ENCODE measurements at regions not wholly inside any gene's neighbourhood (a gene's known extent, or its start where the extent isn't known, plus 50 kb on each side); places are given as distances from the start of the nearest gene placed in this dataset.

- no peaks in the 10 kb centered on the region for H3K27me3 ChIP-seq (ENCODE audit: insufficient read depth, low read length)
- no peaks in the 10 kb centered on the region for H3K9me3 ChIP-seq (ENCODE audit: insufficient read depth, low read depth, low read length)
- no peak overlapping the region for H3K9ac ChIP-seq (ENCODE audit: low read depth, low read length)
- H3K4me3 ChIP-seq (ENCODE audit: low read length) = no peak overlapping the region
- H3K4me1 ChIP-seq (ENCODE audit: insufficient read depth, low read length) = peaks cover 5% of the 10 kb centered on the region
- H3K36me3 ChIP-seq (ENCODE audit: insufficient read depth, low read depth, low read length) = no peaks in the 10 kb centered on the region
- H3K27ac ChIP-seq (ENCODE audit: low read length) = no peak overlapping the region
These were observed 106.8 kb upstream of the FRMD6 start for GRCh38 chr14:51544901-51545300.

GRCh38 chr14:51545396-51545795, 106.3 kb upstream of the FRMD6 start:
- Histone ChIP-seq H3K36me3 (ENCODE audit: insufficient read depth, low read depth, low read length) (no peaks in the 10 kb centered on the region), H3K27ac (ENCODE audit: low read length) (no peak overlapping the region), H3K27me3 (ENCODE audit: insufficient read depth, low read length) (no peaks in the 10 kb centered on the region), H3K9me3 (ENCODE audit: insufficient read depth, low read depth, low read length) (no peaks in the 10 kb centered on the region), H3K9ac (ENCODE audit: low read depth, low read length) (no peak overlapping the region), H3K4me3 (ENCODE audit: low read length) (no peak overlapping the region), H3K4me1 (ENCODE audit: insufficient read depth, low read length) (peaks cover 5% of the 10 kb centered on the region)

- no peaks in the 10 kb centered on the region for H3K9me3 ChIP-seq (ENCODE audit: insufficient read depth, low read depth, low read length)
- no peaks in the 10 kb centered on the region for H3K27me3 ChIP-seq (ENCODE audit: insufficient read depth, low read length)
- H3K36me3 ChIP-seq (ENCODE audit: insufficient read depth, low read depth, low read length) = no peaks in the 10 kb centered on the region
- peaks cover 5% of the 10 kb centered on the region for H3K4me1 ChIP-seq (ENCODE audit: insufficient read depth, low read length)
- H3K4me3 ChIP-seq (ENCODE audit: low read length) = no peak overlapping the region
- H3K9ac ChIP-seq (ENCODE audit: low read depth, low read length) = no peak overlapping the region
- H3K27ac ChIP-seq (ENCODE audit: low read length) = no peak overlapping the region
These were observed 105.6 kb upstream of the FRMD6 start for GRCh38 chr14:51546099-51546498.

- Histone ChIP-seq H3K27me3 (ENCODE audit: insufficient read depth, low read length) (no peaks in the 10 kb centered on the region), H3K9ac (ENCODE audit: low read depth, low read length) (no peak overlapping the region), H3K4me3 (ENCODE audit: low read length) (no peak overlapping the region), H3K36me3 (ENCODE audit: insufficient read depth, low read depth, low read length) (no peaks in the 10 kb centered on the region), H3K27ac (ENCODE audit: low read length) (no peak overlapping the region), H3K9me3 (ENCODE audit: insufficient read depth, low read depth, low read length) (no peaks in the 10 kb centered on the region), H3K4me1 (ENCODE audit: insufficient read depth, low read length) (peaks cover 5% of the 10 kb centered on the region)
These were observed 105.0 kb upstream of the FRMD6 start for GRCh38 chr14:51546603-51547258.

- Histone ChIP-seq H3K4me3 (ENCODE audit: low read length) (no peak overlapping the region), H3K9ac (ENCODE audit: low read depth, low read length) (no peak overlapping the region), H3K36me3 (ENCODE audit: insufficient read depth, low read depth, low read length) (no peaks in the 10 kb centered on the region), H3K4me1 (ENCODE audit: insufficient read depth, low read length) (peaks cover 5% of the 10 kb centered on the region), H3K27ac (ENCODE audit: low read length) (no peak overlapping the region), H3K27me3 (ENCODE audit: insufficient read depth, low read length) (no peaks in the 10 kb centered on the region), H3K9me3 (ENCODE audit: insufficient read depth, low read depth, low read length) (no peaks in the 10 kb centered on the region)
These were observed 104.5 kb upstream of the FRMD6 start for GRCh38 chr14:51547260-51547659.

- no peak overlapping the region for H3K27ac ChIP-seq (ENCODE audit: low read length)
- no peak overlapping the region for H3K4me3 ChIP-seq (ENCODE audit: low read length)
- H3K9ac ChIP-seq (ENCODE audit: low read depth, low read length) = no peak overlapping the region
- no peaks in the 10 kb centered on the region for H3K27me3 ChIP-seq (ENCODE audit: insufficient read depth, low read length)
- H3K9me3 ChIP-seq (ENCODE audit: insufficient read depth, low read depth, low read length) = no peaks in the 10 kb centered on the region
- H3K4me1 ChIP-seq (ENCODE audit: insufficient read depth, low read length) = peaks cover 5% of the 10 kb centered on the region
- H3K36me3 ChIP-seq (ENCODE audit: insufficient read depth, low read depth, low read length) = no peaks in the 10 kb centered on the region
These were observed 104.0 kb upstream of the FRMD6 start for GRCh38 chr14:51547701-51548100.

- Histone ChIP-seq H3K4me3 (ENCODE audit: low read length) (no peak overlapping the region), H3K27me3 (ENCODE audit: insufficient read depth, low read length) (no peaks in the 10 kb centered on the region), H3K27ac (ENCODE audit: low read length) (no peak overlapping the region), H3K36me3 (ENCODE audit: insufficient read depth, low read depth, low read length) (no peaks in the 10 kb centered on the region), H3K9ac (ENCODE audit: low read depth, low read length) (no peak overlapping the region), H3K4me1 (ENCODE audit: insufficient read depth, low read length) (peaks cover 5% of the 10 kb centered on the region), H3K9me3 (ENCODE audit: insufficient read depth, low read depth, low read length) (no peaks in the 10 kb centered on the region)
These were observed 103.5 kb upstream of the FRMD6 start for GRCh38 chr14:51548187-51548586.

GRCh38 chr14:51550636-51551035, 101.1 kb upstream of the FRMD6 start:
- Histone ChIP-seq H3K27me3 (ENCODE audit: insufficient read depth, low read length) (no peaks in the 10 kb centered on the region), H3K27ac (ENCODE audit: low read length) (no peak overlapping the region), H3K4me1 (ENCODE audit: insufficient read depth, low read length) (no peaks in the 10 kb centered on the region), H3K4me3 (ENCODE audit: low read length) (no peak overlapping the region), H3K36me3 (ENCODE audit: insufficient read depth, low read depth, low read length) (no peaks in the 10 kb centered on the region), H3K9me3 (ENCODE audit: insufficient read depth, low read depth, low read length) (no peaks in the 10 kb centered on the region), H3K9ac (ENCODE audit: low read depth, low read length) (no peak overlapping the region)

- no peak overlapping the region for H3K27ac ChIP-seq (ENCODE audit: low read length)
- H3K4me3 ChIP-seq (ENCODE audit: low read length) = no peak overlapping the region
- H3K36me3 ChIP-seq (ENCODE audit: insufficient read depth, low read depth, low read length) = no peaks in the 10 kb centered on the region
- H3K4me1 ChIP-seq (ENCODE audit: insufficient read depth, low read length) = no peaks in the 10 kb centered on the region
- no peaks in the 10 kb centered on the region for H3K9me3 ChIP-seq (ENCODE audit: insufficient read depth, low read depth, low read length)
- H3K27me3 ChIP-seq (ENCODE audit: insufficient read depth, low read length) = no peaks in the 10 kb centered on the region
- no peak overlapping the region for H3K9ac ChIP-seq (ENCODE audit: low read depth, low read length)
These were observed 99.4 kb upstream of the FRMD6 start for GRCh38 chr14:51552275-51552674.

GRCh38 chr14:51552768-51553404, 98.8 kb upstream of the FRMD6 start:
- H3K27ac ChIP-seq (ENCODE audit: low read length) = no peak overlapping the region

GRCh38 chr14:51554339-51554920, 97.3 kb upstream of the FRMD6 start:
- Histone ChIP-seq H3K27ac (ENCODE audit: low read length) (no peak overlapping the region), H3K4me1 (ENCODE audit: insufficient read depth, low read length) (no peaks in the 10 kb centered on the region), H3K4me3 (ENCODE audit: low read length) (no peak overlapping the region), H3K27me3 (ENCODE audit: insufficient read depth, low read length) (no peaks in the 10 kb centered on the region), H3K9me3 (ENCODE audit: insufficient read depth, low read depth, low read length) (no peaks in the 10 kb centered on the region), H3K36me3 (ENCODE audit: insufficient read depth, low read depth, low read length) (no peaks in the 10 kb centered on the region), H3K9ac (ENCODE audit: low read depth, low read length) (no peak overlapping the region)

More at GRCh38 chr14:51552768-51553404, 98.8 kb upstream of the FRMD6 start:
- Histone ChIP-seq H3K36me3 (ENCODE audit: insufficient read depth, low read depth, low read length) (no peaks in the 10 kb centered on the region), H3K4me3 (ENCODE audit: low read length) (no peak overlapping the region), H3K27me3 (ENCODE audit: insufficient read depth, low read length) (no peaks in the 10 kb centered on the region), H3K9me3 (ENCODE audit: insufficient read depth, low read depth, low read length) (no peaks in the 10 kb centered on the region), H3K9ac (ENCODE audit: low read depth, low read length) (no peak overlapping the region), H3K4me1 (ENCODE audit: insufficient read depth, low read length) (no peaks in the 10 kb centered on the region)

- Histone ChIP-seq H3K4me3 (ENCODE audit: low read length) (no peak overlapping the region), H3K9ac (ENCODE audit: low read depth, low read length) (no peak overlapping the region), H3K9me3 (ENCODE audit: insufficient read depth, low read depth, low read length) (no peaks in the 10 kb centered on the region), H3K36me3 (ENCODE audit: insufficient read depth, low read depth, low read length) (no peaks in the 10 kb centered on the region), H3K27me3 (ENCODE audit: insufficient read depth, low read length) (no peaks in the 10 kb centered on the region), H3K4me1 (ENCODE audit: insufficient read depth, low read length) (no peaks in the 10 kb centered on the region), H3K27ac (ENCODE audit: low read length) (no peak overlapping the region)
These were observed 96.8 kb upstream of the FRMD6 start for GRCh38 chr14:51554953-51555352.
